Activated gamma-delta T cell (primary cell): ENCODE measurements at regions not wholly inside any gene's neighbourhood (a gene's known extent, or its start where the extent isn't known, plus 50 kb on each side); places are given as distances from the start of the nearest gene placed in this dataset.
"Not testable (repeated sequence)": the region's sequence is repeated elsewhere in the genome, so short reads cannot be mapped to it uniquely, and the experiment has no call there.

ENCODE experiments used
- DNase-seq: peaks from one replicate; lab custom pipeline; 2025; lab: John Stamatoyannopoulos, UW

DNA sequence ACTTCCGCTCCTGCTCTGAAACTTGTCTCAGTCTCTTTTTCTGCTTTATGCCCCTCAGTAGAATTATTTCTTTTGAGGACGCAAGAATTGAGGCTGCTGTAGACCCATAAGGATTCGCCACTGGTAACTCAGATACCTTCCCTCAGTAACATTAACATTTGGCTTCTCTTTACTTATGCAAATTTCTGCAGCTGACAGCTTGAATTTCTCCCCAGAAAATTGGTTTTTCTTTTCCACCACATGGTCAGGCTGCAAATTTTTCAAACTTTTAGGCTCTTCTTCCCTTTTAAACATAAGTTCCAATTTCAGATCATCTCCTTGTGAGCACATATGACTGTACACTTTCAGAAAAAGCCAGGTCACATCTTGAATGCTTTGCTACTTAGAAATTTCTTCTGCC is 839.3 kb upstream of the GRIA3 start:
- no peak for DNase-seq

DNA sequence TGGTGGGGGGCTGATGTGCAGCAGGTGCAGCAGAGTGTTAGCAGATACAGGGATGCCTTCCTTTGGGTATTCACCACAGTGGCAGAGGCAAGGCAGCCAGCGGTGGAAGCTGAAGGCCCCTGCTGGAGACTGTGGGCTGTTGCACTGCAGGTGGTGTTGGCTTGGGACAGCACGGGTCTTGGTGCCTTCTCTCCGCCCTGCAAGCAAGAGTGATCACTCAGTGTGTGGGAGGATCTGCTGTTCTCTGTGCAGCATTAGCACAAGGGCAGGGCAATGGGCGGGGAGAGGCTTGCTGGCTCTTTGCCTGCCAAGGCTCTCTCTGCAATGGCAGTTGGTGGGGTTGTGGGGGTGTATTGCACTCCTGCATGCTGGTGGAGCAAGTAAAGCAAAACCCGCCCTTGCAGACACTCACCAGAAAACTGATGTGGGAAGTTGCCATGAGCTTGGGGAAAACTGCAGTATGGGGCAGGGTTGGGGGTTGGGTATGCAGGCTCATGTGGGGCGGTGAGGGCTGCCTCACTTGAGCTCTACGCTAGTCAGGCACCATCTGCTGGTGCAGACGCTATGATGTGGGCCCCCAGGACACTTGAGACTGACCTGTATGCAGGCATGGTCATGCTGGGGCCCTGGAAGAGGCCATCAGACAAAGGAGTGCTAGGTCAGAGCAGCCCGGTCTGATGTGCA is 820.8 kb upstream of the GRIA3 start:
- no peak for DNase-seq

DNA sequence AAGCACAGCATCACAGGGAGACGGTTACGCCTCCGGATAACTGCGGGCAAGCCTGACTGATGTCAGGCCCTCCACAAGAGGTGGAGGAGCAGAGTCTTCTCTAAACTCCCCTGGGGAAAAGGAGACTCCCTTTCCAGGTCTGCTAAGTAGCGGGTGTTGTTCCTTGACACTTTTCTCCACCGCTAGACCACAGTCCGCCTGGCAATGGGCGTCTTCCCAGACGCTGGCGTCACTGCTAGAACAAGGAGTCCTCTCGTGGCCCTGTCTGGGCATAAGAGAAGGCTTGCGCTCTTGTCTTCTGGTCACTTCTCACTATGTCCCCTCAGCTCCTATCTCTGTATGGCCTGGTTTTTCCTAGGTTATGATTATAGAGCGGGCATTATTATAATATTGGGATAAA is 808.5 kb upstream of the GRIA3 start:
- DNase-seq: not testable (repeated sequence)

DNA sequence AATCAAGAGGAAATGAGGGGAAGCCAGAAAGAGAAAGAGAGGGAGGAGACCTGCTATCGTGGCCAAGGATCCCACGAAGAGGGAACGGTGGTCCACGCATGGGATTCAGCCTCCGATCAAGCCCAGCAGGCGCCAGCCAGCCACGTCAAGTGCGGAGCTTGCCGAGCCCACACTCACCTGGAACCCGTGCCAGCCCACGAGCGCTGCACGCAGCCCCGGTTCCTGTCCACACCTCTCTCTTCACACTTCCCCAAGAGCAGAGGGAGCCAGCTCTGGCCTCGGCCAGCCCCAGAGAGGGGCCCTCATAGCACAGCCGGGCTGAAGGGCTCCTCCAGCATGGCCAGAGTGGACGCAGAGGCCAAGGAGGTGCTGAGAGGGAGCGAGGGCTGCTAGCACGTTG is 795.1 kb upstream of the GRIA3 start:
- DNase-seq: no peak

DNA sequence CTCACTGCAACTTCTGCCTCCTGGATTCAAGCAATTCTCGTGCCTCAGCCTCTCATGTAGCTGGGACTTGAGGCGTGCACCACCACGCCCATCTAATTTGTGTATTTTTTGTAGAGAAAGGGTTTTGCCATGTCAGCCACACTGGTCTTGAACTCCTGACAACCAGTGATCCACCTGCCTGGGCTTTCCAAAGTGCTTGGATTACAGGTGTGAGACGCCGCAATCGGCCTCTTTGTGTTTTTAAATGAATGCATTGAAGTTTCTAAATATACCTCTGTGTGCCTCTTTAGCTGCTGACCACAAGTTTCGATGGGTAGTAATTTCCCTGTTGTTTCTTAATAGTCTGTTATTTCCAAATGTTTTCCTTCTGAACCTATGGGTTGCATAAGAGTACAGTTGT is 765.3 kb upstream of the GRIA3 start:
- DNase-seq: no peak

DNA sequence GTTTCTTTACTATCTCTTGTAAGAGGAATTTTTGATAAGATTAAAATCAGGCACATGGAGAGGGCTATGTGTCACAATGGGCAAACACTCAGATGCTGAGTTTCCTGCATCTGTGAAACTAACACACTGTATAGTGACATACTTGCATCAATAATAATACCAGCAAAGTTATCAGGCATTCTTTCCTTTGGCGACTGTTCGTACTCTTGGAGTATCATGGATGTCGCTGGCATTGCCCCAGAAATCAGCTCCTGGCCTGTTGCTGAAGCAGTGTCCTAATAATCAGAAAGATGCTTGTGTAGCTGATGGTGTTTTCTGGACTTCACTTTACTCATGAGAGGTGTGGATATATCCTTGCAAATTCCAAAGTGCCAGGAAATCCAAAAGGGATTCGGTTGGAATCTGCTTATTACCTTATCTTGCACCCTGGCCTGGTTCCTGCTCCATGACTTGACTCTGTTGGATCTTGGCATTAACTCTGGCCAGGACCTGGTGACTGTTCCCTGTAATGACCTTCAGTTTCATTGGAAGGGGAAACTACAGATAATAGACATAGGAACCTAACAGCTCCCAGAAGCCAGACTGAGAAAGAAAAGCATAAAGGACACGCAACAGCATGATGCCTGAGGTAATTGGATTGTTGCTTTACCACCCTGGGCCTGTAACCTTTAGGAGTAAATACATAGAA is 762.5 kb upstream of the GRIA3 start:
- no peak for DNase-seq

DNA sequence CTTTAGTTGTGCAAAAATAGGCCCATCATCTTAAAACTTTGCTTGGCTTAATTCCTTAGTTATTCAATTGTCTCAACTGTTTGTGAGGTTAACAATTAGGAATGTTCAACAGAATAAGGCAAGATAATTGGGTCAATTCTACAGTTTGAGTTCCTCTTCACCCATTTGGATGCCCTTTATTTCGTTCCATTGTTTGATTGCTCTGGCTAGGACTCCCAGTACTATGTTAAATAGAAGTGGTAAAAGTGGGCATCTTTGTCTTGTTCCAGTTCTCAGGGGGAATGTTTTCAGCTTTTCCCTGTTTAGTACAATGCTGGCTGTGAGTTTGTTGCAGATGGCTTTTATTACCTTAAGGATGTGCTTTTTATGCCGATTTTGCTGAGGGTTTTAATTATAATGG is 761.5 kb upstream of the GRIA3 start:
- DNase-seq: no peak

DNA sequence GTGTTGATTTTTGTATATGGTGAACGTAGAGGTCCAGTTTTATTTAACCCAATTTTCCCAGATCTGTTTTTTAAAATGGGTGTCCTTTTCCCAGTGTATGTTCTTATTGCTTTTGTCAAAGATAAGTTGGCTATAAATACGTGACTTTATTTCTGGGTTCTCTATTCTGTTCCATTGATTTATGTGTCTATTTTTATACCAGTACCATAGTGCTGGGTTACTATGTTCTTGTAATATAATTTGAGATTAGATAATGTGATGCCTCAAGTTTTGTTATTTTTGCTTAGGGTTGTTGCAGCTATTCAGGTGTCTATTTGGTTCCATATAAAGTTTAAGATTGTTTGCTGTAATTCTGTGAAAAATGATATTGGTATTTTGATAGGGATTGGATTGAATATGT is 749.1 kb upstream of the GRIA3 start:
- no peak for DNase-seq

DNA sequence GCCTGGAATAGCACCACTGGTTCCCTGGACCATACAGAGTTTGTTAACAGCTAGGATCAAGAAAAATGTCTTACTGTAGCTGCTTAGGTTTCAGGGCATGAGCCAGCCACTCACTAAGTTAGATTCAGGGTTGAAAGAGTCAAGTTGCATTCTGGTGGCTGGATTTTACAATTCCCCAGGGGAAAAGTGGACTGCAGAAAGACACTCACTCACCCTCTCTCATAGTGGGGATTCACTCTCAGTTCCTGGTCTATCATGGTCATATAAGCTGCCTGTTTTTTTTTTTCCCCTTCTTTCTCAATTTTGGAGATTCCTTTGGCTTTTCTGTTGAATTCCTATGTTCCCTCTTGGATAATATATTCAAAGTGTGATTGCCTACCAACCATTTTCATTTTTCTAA is 744.2 kb upstream of the GRIA3 start:
- no peak for DNase-seq

DNA sequence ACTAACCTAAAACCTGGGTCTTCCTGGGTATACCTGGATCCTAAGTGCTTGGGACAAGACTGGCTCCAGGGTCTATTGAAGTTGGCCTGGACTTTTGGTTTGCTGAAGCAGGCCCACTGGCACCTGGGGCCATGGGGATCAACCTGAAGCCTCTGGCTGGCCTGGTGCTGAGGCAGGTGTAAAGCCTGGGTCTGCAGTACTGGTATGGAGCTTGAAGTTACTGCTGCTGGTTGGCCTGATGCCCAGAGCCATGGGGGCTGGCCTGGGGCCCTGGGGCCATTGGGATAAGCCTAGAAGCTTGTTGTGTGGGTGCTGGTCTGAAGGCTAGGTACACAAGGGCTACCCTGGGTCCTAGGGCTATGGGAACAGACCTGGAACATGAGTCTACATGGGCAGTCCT is 743.2 kb upstream of the GRIA3 start:
- no peak for DNase-seq

DNA sequence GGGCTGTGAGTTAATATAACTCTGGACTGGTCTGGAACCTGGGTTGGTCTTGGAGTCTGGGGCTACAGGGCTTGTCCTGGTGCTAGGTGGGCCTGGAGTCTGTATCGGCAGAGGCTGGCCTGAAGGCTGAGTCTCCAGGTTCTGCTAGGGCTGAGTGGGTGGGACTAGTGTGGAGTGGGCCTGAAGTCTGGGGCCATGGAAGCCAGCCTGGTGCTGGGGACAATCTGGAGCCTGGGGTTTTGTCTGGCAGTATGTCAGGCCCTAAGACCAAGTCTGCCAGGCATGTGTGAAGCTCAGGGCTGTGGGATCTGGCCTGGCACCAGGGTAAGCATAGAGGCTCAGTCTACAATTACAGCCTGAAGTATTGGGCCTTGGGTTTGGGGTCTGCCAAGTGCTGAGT is 742.6 kb upstream of the GRIA3 start:
- no peak for DNase-seq

DNA sequence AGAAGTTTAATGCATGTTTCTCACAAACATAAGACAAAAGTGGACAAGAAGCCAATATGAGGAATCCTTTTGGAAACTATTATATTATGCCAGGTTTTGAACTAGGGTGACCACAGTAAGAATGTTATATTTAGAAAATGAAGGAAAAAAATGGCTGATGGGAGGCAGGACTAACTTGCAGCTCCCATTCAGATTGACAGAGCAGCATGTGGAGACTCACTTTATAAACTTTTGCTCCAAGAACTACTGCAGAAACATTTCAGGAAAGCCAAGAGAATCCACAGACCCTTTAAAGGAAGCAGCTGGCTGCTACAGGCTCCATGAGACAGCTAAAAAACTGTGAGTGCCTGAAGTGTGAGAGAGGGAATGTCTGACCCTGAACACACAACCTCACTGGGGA is 738.6 kb upstream of the GRIA3 start:
- DNase-seq: no peak

DNA sequence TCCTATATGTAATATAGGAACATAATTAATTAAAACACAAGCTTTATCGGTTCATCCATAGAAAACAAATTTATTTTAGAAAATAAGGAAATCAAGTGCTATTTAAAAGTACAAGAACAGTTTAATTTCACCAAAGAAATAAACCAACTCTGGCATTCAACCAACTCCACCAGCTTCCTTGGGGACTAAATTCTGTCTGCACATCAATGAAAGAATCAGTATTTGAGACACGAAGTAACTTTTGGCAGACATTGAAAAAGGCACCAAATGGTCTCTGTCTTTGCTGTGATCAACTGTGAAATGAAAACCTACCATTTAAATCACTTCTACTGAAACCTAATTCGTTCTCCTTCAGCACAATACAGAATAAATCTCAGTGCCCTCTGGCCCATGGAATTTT is 719.7 kb upstream of the GRIA3 start:
- DNase-seq: no peak

DNA sequence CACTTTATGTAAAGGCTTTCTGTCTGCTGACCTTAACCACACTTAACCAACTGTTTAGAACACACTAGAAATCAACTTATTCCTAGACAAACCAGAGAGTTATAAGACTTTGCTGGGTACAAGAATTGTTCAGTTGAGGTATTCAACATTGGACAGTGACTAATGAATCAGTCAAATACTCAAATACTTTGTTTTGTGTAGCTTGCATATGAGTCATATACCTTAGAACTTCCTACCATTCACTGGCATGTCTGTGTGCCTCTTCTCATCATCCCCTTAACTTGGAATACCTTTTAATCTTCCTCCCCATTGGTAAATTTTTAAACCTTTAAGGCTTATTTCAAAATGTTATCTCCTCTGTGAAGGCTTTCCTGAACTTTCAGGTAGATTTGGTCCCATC is 708.8 kb upstream of the GRIA3 start:
- no peak for DNase-seq

DNA sequence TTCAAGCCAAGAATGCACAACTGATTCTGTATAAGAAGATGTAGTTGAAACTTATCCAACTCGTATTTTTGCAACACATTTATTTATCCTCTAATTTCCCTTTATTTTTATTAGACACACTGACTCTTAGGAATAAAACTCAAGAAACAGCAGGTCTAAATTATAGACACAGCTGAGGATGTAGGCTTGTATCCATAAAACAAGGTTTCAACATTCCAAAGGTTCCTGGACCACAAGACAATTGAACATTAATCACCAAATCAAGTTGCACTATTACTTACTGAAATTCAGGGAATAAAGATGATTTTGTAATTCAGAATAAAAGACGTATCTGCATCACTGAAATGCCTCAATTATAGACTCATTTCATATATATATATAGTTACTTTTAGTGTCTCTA is 683.5 kb upstream of the GRIA3 start:
- no peak for DNase-seq

DNA sequence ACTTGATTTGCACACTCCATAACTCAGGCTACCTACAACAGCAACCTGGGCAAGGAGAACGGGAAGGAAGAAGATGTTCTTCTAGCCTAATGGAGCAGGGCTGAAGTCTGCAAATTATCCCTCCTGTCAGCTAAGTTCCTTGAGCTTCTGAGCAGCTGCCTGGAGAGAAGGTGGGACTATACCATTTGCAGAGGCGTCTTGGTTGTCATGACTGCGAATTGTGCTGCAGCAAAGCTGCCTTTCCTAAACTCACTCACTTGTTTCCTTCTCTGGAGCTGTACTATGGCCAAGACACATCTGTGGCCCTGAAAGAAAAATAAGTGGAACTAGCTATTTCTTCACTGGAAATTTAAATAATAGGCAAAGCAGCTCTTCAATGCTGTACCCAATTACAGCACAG is 682.4 kb upstream of the GRIA3 start:
- DNase-seq: no peak

DNA sequence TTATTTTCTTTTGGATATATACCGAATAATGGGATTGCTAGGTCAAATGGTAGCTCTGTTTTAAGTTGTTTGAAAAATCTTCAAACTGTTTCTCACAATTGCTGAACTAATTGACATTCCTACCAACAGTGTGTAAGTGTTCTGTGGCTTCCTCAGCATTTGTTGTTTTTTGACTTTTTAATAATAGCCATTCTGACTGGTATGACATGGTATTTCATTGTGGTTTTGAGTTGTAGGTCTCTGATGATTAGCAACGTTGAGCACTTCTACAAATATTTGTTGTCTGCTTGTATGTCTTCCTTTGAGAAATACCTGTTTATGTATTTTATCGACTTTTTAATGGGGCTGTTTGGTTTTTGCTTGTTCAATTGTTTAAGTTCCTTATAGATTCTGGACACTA is 680.1 kb upstream of the GRIA3 start:
- no peak for DNase-seq

DNA sequence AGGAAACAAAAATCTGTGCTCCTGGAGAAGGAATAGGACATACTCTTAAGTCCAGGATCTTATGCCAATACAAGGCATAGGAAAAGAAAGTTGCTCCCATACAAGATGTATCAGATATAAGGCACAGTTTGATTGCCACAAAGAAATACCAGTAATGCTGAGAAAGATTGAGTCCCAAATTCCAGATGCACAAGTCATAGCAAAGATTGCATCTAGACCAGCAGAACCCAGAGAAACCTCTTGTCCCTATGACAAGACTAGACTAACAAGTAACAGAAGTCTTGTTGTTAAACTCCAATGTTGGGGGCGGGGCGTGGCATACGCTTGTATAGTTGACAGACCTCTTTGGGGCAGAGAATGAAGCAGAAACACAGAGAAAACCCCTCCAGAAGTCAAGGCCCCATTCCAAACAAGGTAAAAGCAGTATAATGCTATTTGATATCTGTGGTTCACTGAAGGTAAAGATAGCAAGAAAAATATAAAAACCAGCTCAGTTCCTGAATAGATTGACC is 671.5 kb upstream of the GRIA3 start:
- no peak for DNase-seq

DNA sequence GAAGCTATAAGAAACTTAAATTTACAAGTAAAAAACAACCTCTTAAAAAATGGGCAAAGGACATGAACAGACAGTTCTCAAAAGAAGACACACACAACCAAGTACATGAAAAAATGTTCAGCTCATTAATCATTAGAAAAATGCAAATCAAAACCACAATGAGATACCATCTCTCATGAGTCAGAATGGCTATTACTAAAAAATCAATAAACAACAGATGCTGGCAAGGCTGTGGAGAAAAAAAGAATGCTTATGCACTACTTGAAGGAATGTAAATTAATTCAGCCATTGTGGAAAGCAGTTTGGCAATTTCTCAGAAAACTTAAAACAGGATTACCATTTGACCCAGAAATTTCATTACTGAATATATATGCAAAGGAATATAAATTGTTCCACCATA is 666.3 kb upstream of the GRIA3 start:
- DNase-seq: no peak

DNA sequence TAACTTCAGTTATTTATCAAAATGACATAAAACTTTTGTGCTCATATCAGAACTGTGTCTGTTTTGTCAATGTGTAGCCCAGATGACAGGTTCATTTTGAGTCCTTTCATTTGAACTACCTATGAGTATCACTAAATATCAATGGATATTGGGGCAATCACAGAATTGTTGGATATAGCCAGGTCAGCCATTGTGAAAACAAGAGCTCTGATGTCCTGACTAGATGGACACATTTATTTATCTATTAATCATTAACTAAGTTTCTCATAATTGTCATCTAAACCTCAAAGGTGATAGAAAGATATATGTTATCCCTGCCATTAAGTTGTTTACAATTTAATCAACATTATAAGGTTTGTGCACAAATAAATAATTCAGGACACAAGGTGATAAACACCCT is 638.3 kb upstream of the GRIA3 start:
- DNase-seq: no peak

DNA sequence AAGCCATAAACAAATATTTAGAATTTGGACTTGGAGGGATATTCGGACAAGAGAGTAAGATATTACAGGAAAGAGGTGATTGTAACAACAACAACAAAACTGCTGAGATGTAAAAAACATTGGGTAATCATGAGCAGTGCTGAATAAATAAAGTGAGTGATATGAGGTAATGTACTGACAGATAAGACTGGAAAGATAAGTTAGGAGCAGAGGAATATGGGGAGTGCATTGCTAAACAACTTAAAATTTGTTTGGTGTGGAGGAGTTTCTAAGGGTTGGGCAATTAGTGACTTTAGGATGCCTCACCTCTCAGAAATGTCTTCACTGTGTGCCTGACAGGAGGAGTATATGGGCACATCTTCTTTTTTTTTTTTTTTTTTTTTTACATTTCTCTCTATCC is 637.8 kb upstream of the GRIA3 start:
- no peak for DNase-seq

DNA sequence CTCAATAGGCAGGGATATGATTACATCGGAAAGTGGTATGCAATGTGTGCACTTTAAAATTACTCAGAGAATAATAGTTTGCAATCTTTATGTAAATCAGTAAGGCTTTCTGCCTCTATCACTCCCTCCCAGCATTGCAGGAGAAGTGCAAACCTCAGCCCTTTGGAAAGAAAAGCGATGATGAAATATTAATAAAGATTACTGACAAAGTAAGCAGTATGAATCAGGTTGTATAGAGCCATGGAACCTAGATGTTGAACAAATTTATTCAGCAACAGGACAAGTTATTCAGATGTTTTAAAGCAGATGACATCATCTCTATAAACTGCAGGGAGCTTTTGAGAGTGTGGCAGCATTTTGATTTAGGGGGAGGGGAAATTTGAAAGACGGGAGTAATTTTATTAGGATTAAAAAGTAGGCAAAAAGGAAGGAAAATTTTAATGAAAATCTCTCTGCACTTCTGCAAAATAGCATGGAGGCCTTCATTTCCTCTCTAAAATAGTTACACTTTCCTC is 631.7 kb upstream of the GRIA3 start:
- DNase-seq: no peak

DNA sequence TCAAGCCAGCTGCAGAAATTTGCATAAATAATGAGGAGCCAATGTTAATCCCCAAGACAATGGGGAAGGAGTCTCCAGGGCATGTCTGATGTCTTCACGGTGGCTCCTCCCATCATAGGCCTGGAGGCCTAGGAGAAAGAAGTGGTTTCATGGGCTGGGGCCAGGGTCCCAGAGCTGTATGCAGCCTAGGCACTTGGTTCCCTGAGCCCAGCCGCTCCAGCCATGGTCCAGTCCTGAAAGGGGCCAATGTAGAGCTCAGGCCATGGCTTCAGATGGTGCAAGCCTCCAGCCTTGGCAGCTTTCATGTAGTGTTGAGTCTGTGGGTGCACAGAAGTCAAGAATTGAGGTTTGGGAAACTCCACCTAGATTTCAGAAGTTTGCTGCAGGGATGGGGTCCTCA is 628.2 kb upstream of the GRIA3 start:
- DNase-seq: no peak

DNA sequence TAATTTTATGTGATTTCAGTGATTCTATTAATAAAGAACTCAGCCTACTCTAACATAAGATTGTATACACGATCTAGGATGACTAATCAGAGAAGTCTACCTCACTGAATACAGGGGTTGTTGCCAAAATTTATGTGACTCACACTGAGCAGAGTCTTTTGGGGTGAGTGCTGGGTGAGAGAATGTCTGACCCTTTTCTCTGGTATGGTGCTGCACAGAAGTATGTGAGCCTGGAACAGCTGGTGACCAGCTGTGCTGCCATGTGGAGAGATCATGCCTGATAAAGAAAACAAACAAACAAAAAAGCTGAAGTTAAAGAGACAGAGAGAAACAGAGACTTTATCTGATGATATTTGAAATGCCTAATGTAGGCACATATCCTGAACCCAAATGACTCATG is 618.1 kb upstream of the GRIA3 start:
- DNase-seq: no peak
